CD4-positive, alpha-beta memory T cell (primary cell): ENCODE measurements at regions not wholly inside any gene's neighbourhood (a gene's known extent, or its start where the extent isn't known, plus 50 kb on each side); places are given as distances from the start of the nearest gene placed in this dataset.

Experiments used
- CTCF ChIA-PET: fragments of 350-600 bp; sonication (Branson Sonifier 250); formaldehyde crosslinking; loops from one replicate; lab custom pipeline; 2021; ENCODE audit warnings: inconsistent platforms; ENCODE audit not compliant: partially characterized antibody; lab: Charles Lee
- POLR2A ChIA-PET: fragments of 350-600 bp; sonication (Branson Sonifier 250); formaldehyde crosslinking; loops from one replicate; lab custom pipeline; 2021; ENCODE audit not compliant: partially characterized antibody; lab: Charles Lee
- DNase-seq, 5 donors: peaks; one replicate each; pipeline versions ENCODE4 v3.0.0 to v3.0.0-alpha.2; 2020 to 2022; ENCODE audit warnings: mixed read lengths in 1 of 5
- H3K27ac ChIP-seq: one replicate; pipeline ENCODE4 v1.7.0; 2013; ENCODE audit warnings: low read depth, low read length
- H3K27me3 ChIP-seq: 2 replicates; pipeline ENCODE4 v1.7.0; 2013; ENCODE audit warnings: mild to moderate bottlenecking, low read length, moderate library complexity; ENCODE audit not compliant: insufficient read depth
- H3K36me3 ChIP-seq: 2 replicates; pipeline ENCODE4 v1.7.0; 2013; ENCODE audit warnings: mild to moderate bottlenecking, low read length, moderate library complexity; ENCODE audit not compliant: insufficient read depth
- H3K4me1 ChIP-seq: 2 replicates; pipeline ENCODE4 v1.7.0; 2013; ENCODE audit warnings: mild to moderate bottlenecking, low read length, moderate library complexity; ENCODE audit not compliant: insufficient read depth
- H3K4me3 ChIP-seq, 2 donors: one replicate each; pipeline ENCODE4 v1.7.0; 2013; ENCODE audit warnings: low read length in 2 of 2, mild to moderate bottlenecking in 1 of 2
- H3K9me3 ChIP-seq, 2 donors: one replicate each; pipeline ENCODE4 v1.7.0; 2013; ENCODE audit warnings: low read length in 2 of 2, control low read depth in 1 of 2; ENCODE audit not compliant: control insufficient read depth in 1 of 2
- H3K27ac Mint-ChIP-seq, 7 donors: one replicate each; pipeline ENCODE4 v1.8.0; 2020 to 2021; ENCODE audit warnings: mixed read lengths in 7 of 7, mild to moderate bottlenecking in 6 of 7, inconsistent platforms in 3 of 7, moderate library complexity in 3 of 7
- H3K27me3 Mint-ChIP-seq, 2 donors: one replicate each; pipeline ENCODE4 v1.8.0; 2020 to 2021; ENCODE audit warnings: mixed read lengths in 2 of 2
- H3K36me3 Mint-ChIP-seq, 2 donors: one replicate each; pipeline ENCODE4 v1.8.0; 2020 to 2021; ENCODE audit warnings: mixed read lengths in 2 of 2, inconsistent platforms in 1 of 2, mild to moderate bottlenecking in 1 of 2
- H3K4me1 Mint-ChIP-seq, 4 donors: one replicate each; pipeline ENCODE4 v1.8.0; 2020 to 2021; ENCODE audit warnings: mixed read lengths in 4 of 4, mild to moderate bottlenecking in 1 of 4
- H3K4me3 Mint-ChIP-seq, 8 donors: one replicate each; pipeline ENCODE4 v1.8.0; 2020 to 2021; ENCODE audit warnings: mixed read lengths in 8 of 8, mild to moderate bottlenecking in 7 of 8, moderate library complexity in 6 of 8, inconsistent platforms in 3 of 8
- H3K9me3 Mint-ChIP-seq, 8 donors: one replicate each; pipeline ENCODE4 v1.8.0; 2020 to 2021; ENCODE audit warnings: mixed read lengths in 8 of 8, mild to moderate bottlenecking in 5 of 8, inconsistent platforms in 3 of 8, moderate library complexity in 1 of 8
- intact Hi-C: fragments of 100-400 bp; cut with micrococcal nuclease; formaldehyde crosslinking; loops from one replicate; pipeline ENCODE4 v1.15.1; 2023

- H3K36me3 ChIP-seq, result no peaks in the 10 kb centered on the region
- H3K4me1 Mint-ChIP-seq, result no peaks in the 10 kb centered on the region
Measured at GRCh38 chr16:77551357-77551756, 116.5 kb upstream of the ADAMTS18 start.

GRCh38 chr16:77553130-77553529 lies 118.3 kb upstream of the ADAMTS18 start:
- DNase-seq, result no peak
- no peak overlapping the region for H3K27ac Mint-ChIP-seq
- no peaks in the 10 kb centered on the region for H3K9me3 ChIP-seq
- H3K27me3 Mint-ChIP-seq, result peaks cover 2 to 3% of the 10 kb centered on the region in 2 donors
- H3K27me3 ChIP-seq, result peaks cover 3% of the 10 kb centered on the region
- no peak overlapping the region for H3K4me3 Mint-ChIP-seq
- no peak overlapping the region for H3K4me3 ChIP-seq
- CTCF ChIA-PET, result no interaction called here
- H3K9me3 Mint-ChIP-seq, result peaks cover 0 to 2% (median 0%) of the 10 kb centered on the region in 8 donors
- POLR2A ChIA-PET, result no interaction called here
- intact Hi-C loops, result no loop called here
- H3K27ac ChIP-seq, result no peak overlapping the region
- H3K36me3 Mint-ChIP-seq, result no peaks in the 10 kb centered on the region
- H3K4me1 ChIP-seq, result no peaks in the 10 kb centered on the region
- no peaks in the 10 kb centered on the region for H3K36me3 ChIP-seq
- no peaks in the 10 kb centered on the region for H3K4me1 Mint-ChIP-seq

More at GRCh38 chr16:77551357-77551756, 116.5 kb upstream of the ADAMTS18 start:
- CTCF ChIA-PET, result no interaction called here
- Mint-ChIP-seq H3K27ac (no peak overlapping the region), H3K4me3 (no peak overlapping the region), H3K36me3 (no peaks in the 10 kb centered on the region), H3K27me3 (peaks cover 2 to 5% of the 10 kb centered on the region in 2 donors), H3K9me3 (peaks cover 0 to 2% (median 0%) of the 10 kb centered on the region in 8 donors)
- H3K4me3 ChIP-seq, result no peak overlapping the region
- no peak overlapping the region for H3K27ac ChIP-seq
- no peaks in the 10 kb centered on the region for H3K4me1 ChIP-seq
- POLR2A ChIA-PET, result no interaction called here
- H3K9me3 ChIP-seq, result no peaks in the 10 kb centered on the region
- no peak for DNase-seq
- peaks cover 3% of the 10 kb centered on the region for H3K27me3 ChIP-seq
- intact Hi-C loops, result no loop called here

GRCh38 chr16:77555126-77555525 lies 120.3 kb upstream of the ADAMTS18 start:
- intact Hi-C loops, result no loop called here
- no peaks in the 10 kb centered on the region for H3K4me1 Mint-ChIP-seq
- H3K36me3 Mint-ChIP-seq, result no peaks in the 10 kb centered on the region
- peaks cover 0 to 3% of the 10 kb centered on the region in 2 donors for H3K27me3 Mint-ChIP-seq
- H3K4me3 Mint-ChIP-seq, result no peak overlapping the region
- H3K36me3 ChIP-seq, result no peaks in the 10 kb centered on the region
- DNase-seq, result no peak
- no peaks in the 10 kb centered on the region for H3K9me3 ChIP-seq
- H3K27me3 ChIP-seq, result peaks cover 3% of the 10 kb centered on the region
- ChIA-PET POLR2A (no interaction called here), CTCF (interaction anchor here (1.4 kb wide), 1 partner anchor 30 kb away, joined by 4 read pairs; no protein-coding TSS in a partner anchor)
- peaks cover 0 to 2% (median 0%) of the 10 kb centered on the region in 8 donors for H3K9me3 Mint-ChIP-seq
- no peaks in the 10 kb centered on the region for H3K4me1 ChIP-seq
- H3K4me3 ChIP-seq, result no peak overlapping the region
- H3K27ac ChIP-seq, result no peak overlapping the region
- no peak overlapping the region for H3K27ac Mint-ChIP-seq

DNA sequence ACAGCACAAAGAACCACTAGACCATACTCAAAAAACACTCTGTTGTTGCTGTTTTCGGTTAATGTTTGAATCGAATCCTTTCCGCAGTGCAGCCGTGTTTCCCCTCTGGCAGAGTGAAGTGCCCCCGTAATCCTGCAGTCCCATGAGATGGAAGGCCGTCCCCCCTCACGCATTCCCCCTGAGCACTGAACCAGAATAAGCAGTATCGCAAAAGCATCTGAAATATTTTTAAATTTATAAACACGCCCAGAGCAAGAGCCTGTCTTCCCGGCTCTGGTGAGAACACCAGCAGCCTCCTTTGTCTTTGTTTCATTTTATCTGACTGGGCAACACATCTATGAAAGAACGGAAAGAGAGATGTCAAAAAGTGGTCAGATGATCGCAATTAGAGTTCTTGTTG lies 121.0 kb upstream of the ADAMTS18 start:
- intact Hi-C loops, result no loop called here
- H3K27ac Mint-ChIP-seq, result no peak overlapping the region
- Histone ChIP-seq H3K9me3 (no peaks in the 10 kb centered on the region), H3K27ac (no peak overlapping the region), H3K36me3 (no peaks in the 10 kb centered on the region), H3K4me1 (no peaks in the 10 kb centered on the region), H3K4me3 (no peak overlapping the region), H3K27me3 (peaks cover 3% of the 10 kb centered on the region)
- no peaks in the 10 kb centered on the region for H3K36me3 Mint-ChIP-seq
- peaks cover 0 to 3% of the 10 kb centered on the region in 2 donors for H3K27me3 Mint-ChIP-seq
- ChIA-PET POLR2A (no interaction called here), CTCF (interaction anchor here (1.4 kb wide), 1 partner anchor 29 kb away, joined by 4 read pairs; no protein-coding TSS in a partner anchor)
- no peaks in the 10 kb centered on the region for H3K4me1 Mint-ChIP-seq
- H3K9me3 Mint-ChIP-seq, result peaks cover 0 to 2% (median 0%) of the 10 kb centered on the region in 8 donors
- DNase-seq, result no peak
- H3K4me3 Mint-ChIP-seq, result no peak overlapping the region

DNA sequence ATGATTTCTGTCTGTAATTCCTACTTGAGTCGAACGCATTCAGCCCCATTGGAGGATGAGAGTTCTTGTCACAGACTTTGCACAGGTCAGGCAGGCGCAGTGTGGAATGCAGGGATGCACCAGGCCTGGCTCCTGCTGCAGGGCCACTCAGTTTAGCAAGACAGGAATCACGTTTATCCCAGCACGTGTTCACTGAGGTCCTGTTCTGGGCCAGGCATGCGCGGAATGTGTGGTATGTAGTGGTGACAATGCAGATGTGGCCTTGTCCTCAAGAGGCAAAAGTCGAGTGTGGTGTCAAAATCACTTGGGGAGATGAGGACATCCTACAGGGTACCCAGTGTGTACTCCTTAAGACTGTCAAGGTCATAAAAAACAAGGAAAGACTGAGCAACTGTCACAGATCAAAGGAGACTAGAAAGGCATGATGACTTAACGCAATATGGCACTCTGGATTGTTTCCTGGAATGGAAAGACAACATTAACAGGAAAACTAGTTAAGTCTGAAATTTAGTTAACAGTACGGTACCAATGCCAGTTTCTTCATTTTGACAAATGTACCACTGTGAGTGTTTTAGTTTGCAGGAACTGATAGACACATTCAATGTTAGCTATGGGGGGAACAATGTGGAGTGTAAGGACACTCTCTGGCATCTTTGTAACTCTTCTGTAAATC lies 121.5 kb upstream of the ADAMTS18 start:
- no peaks in the 10 kb centered on the region for H3K4me1 Mint-ChIP-seq

GRCh38 chr16:77557385-77557784 lies 122.6 kb upstream of the ADAMTS18 start:
- no peaks in the 10 kb centered on the region for H3K4me1 ChIP-seq
- H3K36me3 ChIP-seq, result no peaks in the 10 kb centered on the region
- no peaks in the 10 kb centered on the region for H3K9me3 ChIP-seq
- no peaks in the 10 kb centered on the region for H3K4me1 Mint-ChIP-seq
- ChIA-PET CTCF (no interaction called here), POLR2A (no interaction called here)
- H3K36me3 Mint-ChIP-seq, result no peaks in the 10 kb centered on the region
- H3K27me3 Mint-ChIP-seq, result peaks cover 3% of the 10 kb centered on the region in 2 donors
- H3K27me3 ChIP-seq, result peaks cover 3% of the 10 kb centered on the region
- H3K27ac Mint-ChIP-seq, result no peak overlapping the region
- no peak for DNase-seq
- H3K27ac ChIP-seq, result no peak overlapping the region
- H3K4me3 ChIP-seq, result no peak overlapping the region
- no peak overlapping the region for H3K4me3 Mint-ChIP-seq
- no peaks in the 10 kb centered on the region for H3K9me3 Mint-ChIP-seq
- intact Hi-C loops, result no loop called here

More for the DNA sequence above, 121.5 kb upstream of the ADAMTS18 start:
- Mint-ChIP-seq H3K36me3 (no peaks in the 10 kb centered on the region), H3K9me3 (peaks cover 0 to 2% (median 0%) of the 10 kb centered on the region in 8 donors), H3K27me3 (peaks cover 0 to 3% of the 10 kb centered on the region in 2 donors), H3K27ac (no peak overlapping the region), H3K4me3 (no peak overlapping the region)
- Histone ChIP-seq H3K4me1 (no peaks in the 10 kb centered on the region), H3K27me3 (peaks cover 3% of the 10 kb centered on the region), H3K27ac (no peak overlapping the region), H3K9me3 (no peaks in the 10 kb centered on the region), H3K4me3 (no peak overlapping the region), H3K36me3 (no peaks in the 10 kb centered on the region)
- POLR2A ChIA-PET, result no interaction called here
- DNase-seq, result no peak
- CTCF ChIA-PET, result no interaction called here
- intact Hi-C loops, result no loop called here

DNA sequence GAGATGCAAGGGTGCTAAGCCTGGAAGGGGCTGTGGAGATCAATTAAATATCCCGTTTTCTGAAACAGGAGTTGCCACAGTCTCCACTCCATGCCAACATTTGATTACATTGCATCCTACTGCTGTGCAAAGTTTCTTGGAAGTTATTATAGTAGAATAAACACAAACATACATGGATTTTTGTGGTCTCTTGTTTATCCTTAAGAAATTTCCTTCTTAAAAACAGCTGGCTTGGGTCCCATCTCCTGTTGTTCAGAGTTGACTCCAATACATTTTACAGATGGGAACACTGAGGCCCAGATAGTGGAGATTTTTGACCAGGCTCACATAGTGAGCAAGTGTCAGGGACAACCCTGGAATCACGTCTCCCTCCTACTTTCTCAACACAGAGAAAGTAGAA lies 124.0 kb upstream of the ADAMTS18 start:
- Mint-ChIP-seq H3K27me3 (peaks cover 7 to 14% of the 10 kb centered on the region in 2 donors), H3K9me3 (peaks cover 0 to 1% (median 0%) of the 10 kb centered on the region in 8 donors), H3K4me3 (no peak overlapping the region), H3K36me3 (no peaks in the 10 kb centered on the region), H3K4me1 (no peaks in the 10 kb centered on the region), H3K27ac (no peak overlapping the region)
- Histone ChIP-seq H3K9me3 (no peaks in the 10 kb centered on the region), H3K4me1 (no peaks in the 10 kb centered on the region), H3K27me3 (peaks cover 3% of the 10 kb centered on the region), H3K27ac (no peak overlapping the region), H3K36me3 (no peaks in the 10 kb centered on the region), H3K4me3 (no peak overlapping the region)
- POLR2A ChIA-PET, result no interaction called here
- intact Hi-C loops, result no loop called here
- no peak for DNase-seq
- CTCF ChIA-PET, result no interaction called here
